ENCODE measurements at regions not wholly inside any gene's neighbourhood (a gene's known extent, or its start where the extent isn't known, plus 50 kb on each side); places are given as distances from the start of the nearest gene placed in this dataset.
A peak's percentile ranks its signal among the peaks of the same experiment; 100 is the strongest.
"Not testable (repeated sequence)": the region's sequence is repeated elsewhere in the genome, so short reads cannot be mapped to it uniquely, and the experiment has no call there.

- intact Hi-C loops (cut with DNase I) = no loop called here
- H3K27ac ChIP-seq = no peak overlapping the region
- H3K4me3 ChIP-seq (replicated peaks in 1 of 3) = no peak overlapping the region
- WGBS, 2 donors = 74 to 76% methylated on average over 3 of the region's 3 CpGs
- no peaks in the 10 kb centered on the region for H3K9me3 ChIP-seq
- no peak for DNase-seq
- H3K36me3 ChIP-seq = no peaks in the 10 kb centered on the region
- no peaks in the 10 kb centered on the region for H3K27me3 ChIP-seq
- H3K4me1 ChIP-seq = peaks cover 0 to 7% of the 10 kb centered on the region in 2 donors
- TF ChIP-seq POLR2A (IDR thresholded peaks at IDR 0.05) = no peak
- TF ChIP-seq, protein P1, sequence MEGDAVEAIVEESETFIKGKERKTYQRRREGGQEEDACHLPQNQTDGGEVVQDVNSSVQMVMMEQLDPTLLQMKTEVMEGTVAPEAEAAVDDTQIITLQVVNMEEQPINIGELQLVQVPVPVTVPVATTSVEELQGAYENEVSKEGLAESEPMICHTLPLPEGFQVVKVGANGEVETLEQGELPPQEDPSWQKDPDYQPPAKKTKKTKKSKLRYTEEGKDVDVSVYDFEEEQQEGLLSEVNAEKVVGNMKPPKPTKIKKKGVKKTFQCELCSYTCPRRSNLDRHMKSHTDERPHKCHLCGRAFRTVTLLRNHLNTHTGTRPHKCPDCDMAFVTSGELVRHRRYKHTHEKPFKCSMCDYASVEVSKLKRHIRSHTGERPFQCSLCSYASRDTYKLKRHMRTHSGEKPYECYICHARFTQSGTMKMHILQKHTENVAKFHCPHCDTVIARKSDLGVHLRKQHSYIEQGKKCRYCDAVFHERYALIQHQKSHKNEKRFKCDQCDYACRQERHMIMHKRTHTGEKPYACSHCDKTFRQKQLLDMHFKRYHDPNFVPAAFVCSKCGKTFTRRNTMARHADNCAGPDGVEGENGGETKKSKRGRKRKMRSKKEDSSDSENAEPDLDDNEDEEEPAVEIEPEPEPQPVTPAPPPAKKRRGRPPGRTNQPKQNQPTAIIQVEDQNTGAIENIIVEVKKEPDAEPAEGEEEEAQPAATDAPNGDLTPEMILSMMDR (IDR thresholded peaks at IDR 0.05) = no peak
Observed at GRCh38 chr13:20297181-20297580, 65.1 kb upstream of the GJB6 start.

GRCh38 chr13:20295956-20296355 is 63.8 kb upstream of the GJB6 start:
- Histone ChIP-seq H3K4me1 (no peaks in the 10 kb centered on the region), H3K4me3 (replicated peaks in 1 of 3) (no peak overlapping the region), H3K27ac (no peak overlapping the region), H3K36me3 (no peaks in the 10 kb centered on the region), H3K27me3 (no peaks in the 10 kb centered on the region), H3K9me3 (no peaks in the 10 kb centered on the region)
- TF ChIP-seq, protein P1 (IDR thresholded peaks at IDR 0.05) = no peak
- TF ChIP-seq POLR2A (IDR thresholded peaks at IDR 0.05) = no peak
- intact Hi-C loops (cut with DNase I) = no loop called here
- 83 to 89% methylated on average over 8 of the region's 8 CpGs for WGBS, 2 donors
- no peak for DNase-seq

GRCh38 chr13:20294497-20294896 is 62.4 kb upstream of the GJB6 start:
- 58 to 72% methylated on average over 3 of the region's 3 CpGs for WGBS, 2 donors
- Histone ChIP-seq H3K36me3 (no peaks in the 10 kb centered on the region), H3K9me3 (no peaks in the 10 kb centered on the region), H3K4me3 (replicated peaks in 1 of 3) (no peak overlapping the region), H3K27ac (no peak overlapping the region), H3K27me3 (no peaks in the 10 kb centered on the region), H3K4me1 (no peaks in the 10 kb centered on the region)
- no peak for DNase-seq
- TF ChIP-seq POLR2A (IDR thresholded peaks at IDR 0.05) = no peak
- TF ChIP-seq, protein P1 (IDR thresholded peaks at IDR 0.05) = peak in 2 of 6 experiments; percentile 15 to 16
- intact Hi-C loops (cut with DNase I) = no loop called here

DNA sequence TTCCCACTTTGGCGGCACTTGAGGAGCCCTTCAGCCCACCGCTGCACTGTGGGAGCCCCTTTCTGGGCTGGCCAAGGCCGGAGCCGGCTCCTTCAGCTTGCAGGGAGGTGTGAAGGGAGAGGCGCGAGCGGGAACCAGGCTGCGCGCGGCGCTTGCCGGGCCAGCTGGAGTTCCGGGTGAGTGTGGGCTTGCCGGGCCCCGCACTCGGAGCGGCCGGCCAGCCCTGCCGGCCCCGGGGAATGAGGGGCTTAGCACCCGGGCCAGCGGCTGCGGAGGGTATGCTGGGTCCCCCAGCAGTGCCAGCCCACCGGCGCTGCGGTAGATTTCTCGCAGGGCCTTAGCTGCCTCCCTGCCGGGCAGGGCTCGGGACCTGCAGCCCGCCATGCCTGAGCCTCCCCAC is 60.2 kb upstream of the GJB6 start:
- not testable (repeated sequence) for H3K27me3 ChIP-seq, DNase-seq
- 96 to 97% methylated on average over 24 to 29 of the region's 30 CpGs for WGBS, 2 donors

DNA sequence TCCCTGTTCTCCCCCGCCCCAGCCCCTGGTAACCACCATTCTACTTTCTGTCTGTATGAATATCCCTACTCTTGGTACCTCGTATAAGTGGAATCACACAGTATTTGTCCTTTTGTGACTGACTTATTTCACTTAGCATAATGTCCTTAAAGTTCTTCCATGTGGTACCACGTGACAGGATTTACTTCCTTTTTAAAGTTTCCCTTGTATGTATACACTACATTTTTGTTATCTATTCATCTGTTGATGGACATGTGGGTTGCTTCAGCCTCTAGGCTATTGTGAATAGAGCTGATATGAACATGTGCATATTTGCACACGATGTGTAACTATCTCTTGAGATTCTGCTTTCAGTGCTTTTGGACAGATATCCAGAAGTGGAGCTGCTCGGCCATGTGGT is 59.6 kb upstream of the GJB6 start:
- Histone ChIP-seq H3K27ac (no peak overlapping the region), H3K4me1 (no peaks in the 10 kb centered on the region), H3K9me3 (no peaks in the 10 kb centered on the region), H3K36me3 (no peaks in the 10 kb centered on the region), H3K27me3 (no peaks in the 10 kb centered on the region), H3K4me3 (replicated peaks in 1 of 3) (no peak overlapping the region)
- no peak for TF ChIP-seq POLR2A (IDR thresholded peaks at IDR 0.05)
- TF ChIP-seq, protein P1 (IDR thresholded peaks at IDR 0.05) = no peak
- DNase-seq = no peak
- 69 to 89% methylated on average over 5 of the region's 5 CpGs for WGBS, 2 donors
- intact Hi-C loops (cut with DNase I) = no loop called here

More for the DNA sequence above, 60.2 kb upstream of the GJB6 start:
- H3K9me3 ChIP-seq; H3K4me1 ChIP-seq; H3K4me3 ChIP-seq (replicated peaks in 1 of 3); H3K27ac ChIP-seq; H3K36me3 ChIP-seq; intact Hi-C loops (cut with DNase I): not testable (repeated sequence)

DNA sequence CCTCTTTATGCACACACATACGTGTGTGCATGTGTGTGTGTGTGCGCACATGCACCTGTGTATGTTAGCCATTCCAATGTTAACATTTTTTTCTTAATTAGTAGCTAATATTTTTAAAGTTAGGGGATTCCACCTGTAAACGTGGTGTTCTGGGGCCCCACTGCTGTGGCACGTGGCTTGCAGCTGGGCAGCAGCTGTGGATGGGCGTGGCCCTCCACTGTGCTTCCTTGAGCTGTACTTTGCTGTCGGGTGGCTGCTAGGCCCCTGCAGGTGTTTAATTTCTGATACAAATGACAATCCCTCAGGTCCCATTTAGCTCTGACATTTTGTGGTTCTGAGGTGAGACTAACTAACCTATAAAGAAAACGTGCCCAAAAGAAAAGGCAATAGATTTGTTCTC is 58.9 kb upstream of the GJB6 start:
- TF ChIP-seq POLR2A (IDR thresholded peaks at IDR 0.05) = no peak
- TF ChIP-seq, protein P1 (IDR thresholded peaks at IDR 0.05) = no peak
- no peak overlapping the region for H3K27ac ChIP-seq
- no peaks in the 10 kb centered on the region for H3K9me3 ChIP-seq
- no peaks in the 10 kb centered on the region for H3K36me3 ChIP-seq
- no peaks in the 10 kb centered on the region for H3K4me1 ChIP-seq
- no peak for DNase-seq
- no peaks in the 10 kb centered on the region for H3K27me3 ChIP-seq
- intact Hi-C loops (cut with DNase I) = no loop called here
- WGBS, 2 donors = 82 to 86% methylated on average over 6 to 7 of the region's 7 CpGs
- H3K4me3 ChIP-seq (replicated peaks in 1 of 3) = no peak overlapping the region
